RWPE2 (cell line): ENCODE measurements at regions not wholly inside any gene's neighbourhood (a gene's known extent, or its start where the extent isn't known, plus 50 kb on each side); places are given as distances from the start of the nearest gene placed in this dataset.

Source experiments
- ATAC-seq: fragments of 200-7000 bp; cut with Tn5 transposase; 3 replicates; pipeline ENCODE4 v1.9.1; 2021; ENCODE audit warnings: low read depth
- DNase-seq: peaks from one replicate; pipeline ENCODE4 v3.0.0-alpha.2; 2020; ENCODE audit warnings: low spot score
- H3K27ac ChIP-seq: fragments of 450-650 bp; 2 replicates; pipeline ENCODE4 v1.5.1; 2017; ENCODE audit warnings: mild to moderate bottlenecking; ENCODE audit not compliant: poor library complexity, severe bottlenecking
- H3K27me3 ChIP-seq: fragments of 250-450 bp; sonication (Bioruptor Pico); 2 replicates; pipeline ENCODE4 v1.5.1; 2021; ENCODE audit warnings: mild to moderate bottlenecking, moderate library complexity; ENCODE audit not compliant: insufficient read depth, poor library complexity, severe bottlenecking
- H3K36me3 ChIP-seq: fragments of 250-450 bp; sonication (Bioruptor Pico); 2 replicates; pipeline ENCODE4 v1.5.1; 2020; ENCODE audit warnings: low read depth, mild to moderate bottlenecking, moderate library complexity
- H3K4me1 ChIP-seq: fragments of 250-450 bp; sonication (Bioruptor Pico); 2 replicates; pipeline ENCODE4 v1.5.1; 2021; ENCODE audit warnings: mild to moderate bottlenecking, moderate library complexity; ENCODE audit not compliant: insufficient read depth, poor library complexity, severe bottlenecking
- H3K4me3 ChIP-seq: fragments of 250-450 bp; sonication (Bioruptor Pico); 2 replicates; pipeline ENCODE4 v1.5.1; 2021; ENCODE audit warnings: mild to moderate bottlenecking, moderate library complexity; ENCODE audit not compliant: severe bottlenecking
- H3K9me3 ChIP-seq: fragments of 250-450 bp; sonication (Bioruptor Pico); 2 replicates; pipeline ENCODE4 v1.5.1; 2021; ENCODE audit warnings: mild to moderate bottlenecking, moderate library complexity; ENCODE audit not compliant: severe bottlenecking
- CTCF ChIP-seq: fragments of 450-650 bp; IDR thresholded peaks from one replicate; pipeline ENCODE4 v1.5.1; 2017; ENCODE audit warnings: mild to moderate bottlenecking, moderate library complexity; ENCODE audit not compliant: poor library complexity, severe bottlenecking

GRCh38 chrX:39220952-39221351, 419.7 kb downstream of the MID1IP1 start:
- ATAC-seq: no peak
- no peak for TF ChIP-seq CTCF
- H3K4me3 ChIP-seq: no peak overlapping the region

GRCh38 chrX:39222346-39223113, 421.3 kb downstream of the MID1IP1 start:
- H3K4me1 ChIP-seq: no peaks in the 10 kb centered on the region
- no peak overlapping the region for H3K27ac ChIP-seq
- ATAC-seq: no peak
- DNase-seq: no peak
- no peak for TF ChIP-seq CTCF
- H3K9me3 ChIP-seq: no peaks in the 10 kb centered on the region
- H3K27me3 ChIP-seq: no peaks in the 10 kb centered on the region
- H3K36me3 ChIP-seq: no peaks in the 10 kb centered on the region
- H3K4me3 ChIP-seq: no peak overlapping the region

More at GRCh38 chrX:39220952-39221351, 419.7 kb downstream of the MID1IP1 start:
- Histone ChIP-seq H3K9me3 (no peaks in the 10 kb centered on the region), H3K4me1 (no peaks in the 10 kb centered on the region), H3K36me3 (no peaks in the 10 kb centered on the region), H3K27me3 (no peaks in the 10 kb centered on the region), H3K27ac (no peak overlapping the region)
- no peak for DNase-seq

- no peaks in the 10 kb centered on the region for H3K9me3 ChIP-seq
- DNase-seq: no peak
- H3K27ac ChIP-seq: no peak overlapping the region
- H3K27me3 ChIP-seq: no peaks in the 10 kb centered on the region
- H3K4me1 ChIP-seq: no peaks in the 10 kb centered on the region
- no peak for ATAC-seq
- no peak for TF ChIP-seq CTCF
- H3K36me3 ChIP-seq: no peaks in the 10 kb centered on the region
- no peak overlapping the region for H3K4me3 ChIP-seq
Observed at GRCh38 chrX:39226251-39226650, 425.0 kb downstream of the MID1IP1 start.

GRCh38 chrX:39227371-39227770, 426.1 kb downstream of the MID1IP1 start:
- Histone ChIP-seq H3K36me3 (no peaks in the 10 kb centered on the region), H3K27me3 (no peaks in the 10 kb centered on the region), H3K9me3 (no peaks in the 10 kb centered on the region), H3K4me1 (no peaks in the 10 kb centered on the region), H3K4me3 (no peak overlapping the region), H3K27ac (no peak overlapping the region)
- ATAC-seq: no peak
- DNase-seq: no peak
- TF ChIP-seq CTCF: no peak

- TF ChIP-seq CTCF: no peak
- ATAC-seq: no peak
- no peak for DNase-seq
Observed at GRCh38 chrX:39238006-39238405, 436.7 kb downstream of the MID1IP1 start.

More at GRCh38 chrX:39238006-39238405, 436.7 kb downstream of the MID1IP1 start:
- Histone ChIP-seq H3K27me3 (no peaks in the 10 kb centered on the region), H3K36me3 (no peaks in the 10 kb centered on the region), H3K4me3 (no peak overlapping the region), H3K4me1 (no peaks in the 10 kb centered on the region), H3K27ac (no peak overlapping the region), H3K9me3 (no peaks in the 10 kb centered on the region)
